Stimulated activated memory B cell treated with anti-CD40 and anti-IgM and Interleukin-4, amounts not matched to agents 10 μg/mL and 1 μg/mL and 100 μg/mL, for 72 hours (primary cell): ENCODE measurements at regions not wholly inside any gene's neighbourhood (a gene's known extent, or its start where the extent isn't known, plus 50 kb on each side); places are given as distances from the start of the nearest gene placed in this dataset.

Experiments used
- ATAC-seq: fragments of 150-1000 bp; cut with Tn5 transposase; 2 replicates; pipeline ENCODE4 v1.10.0; 2021
- H3K27ac Mint-ChIP-seq: one replicate; pipeline ENCODE4 v1.8.0; 2022; ENCODE audit warnings: mild to moderate bottlenecking, mixed read lengths
- H3K27me3 Mint-ChIP-seq: one replicate; pipeline ENCODE4 v1.8.0; 2022; ENCODE audit warnings: mixed read lengths
- H3K36me3 Mint-ChIP-seq: one replicate; pipeline ENCODE4 v1.8.0; 2022; ENCODE audit warnings: mixed read lengths
- H3K4me1 Mint-ChIP-seq: one replicate; pipeline ENCODE4 v1.8.0; 2022; ENCODE audit warnings: mixed read lengths
- H3K4me3 Mint-ChIP-seq: one replicate; pipeline ENCODE4 v1.8.0; 2022; ENCODE audit warnings: mild to moderate bottlenecking, moderate library complexity, mixed read lengths
- H3K9me3 Mint-ChIP-seq: one replicate; pipeline ENCODE4 v1.8.0; 2022; ENCODE audit warnings: mixed read lengths

GRCh38 chr2:20559277-20559676 is 91.6 kb downstream of the HS1BP3 start:
- Mint-ChIP-seq H3K36me3 (no peaks in the 10 kb centered on the region), H3K4me1 (peaks cover 10% of the 10 kb centered on the region), H3K9me3 (peaks cover 4% of the 10 kb centered on the region), H3K4me3 (no peak overlapping the region), H3K27me3 (peaks cover 51% of the 10 kb centered on the region), H3K27ac (no peak overlapping the region)
- no peak for ATAC-seq

- peaks cover 4% of the 10 kb centered on the region for H3K9me3 Mint-ChIP-seq
Observed at GRCh38 chr2:20560011-20560410, 90.9 kb downstream of the HS1BP3 start.

GRCh38 chr2:20560891-20561636 is 89.8 kb downstream of the HS1BP3 start:
- Mint-ChIP-seq H3K36me3 (no peaks in the 10 kb centered on the region), H3K4me3 (no peak overlapping the region), H3K9me3 (peaks cover 4% of the 10 kb centered on the region), H3K4me1 (peaks cover 4% of the 10 kb centered on the region), H3K27me3 (peaks cover 67% of the 10 kb centered on the region), H3K27ac (no peak overlapping the region)
- peak; percentile 4 for ATAC-seq

More at GRCh38 chr2:20560011-20560410, 90.9 kb downstream of the HS1BP3 start:
- H3K27ac Mint-ChIP-seq, result no peak overlapping the region
- H3K27me3 Mint-ChIP-seq, result peaks cover 58% of the 10 kb centered on the region
- H3K36me3 Mint-ChIP-seq, result no peaks in the 10 kb centered on the region
- no peak for ATAC-seq
- no peak overlapping the region for H3K4me3 Mint-ChIP-seq
- H3K4me1 Mint-ChIP-seq, result peaks cover 10% of the 10 kb centered on the region

GRCh38 chr2:20561637-20562454 is 89.1 kb downstream of the HS1BP3 start:
- H3K27me3 Mint-ChIP-seq, result peaks cover 75% of the 10 kb centered on the region
- no peaks in the 10 kb centered on the region for H3K36me3 Mint-ChIP-seq
- H3K27ac Mint-ChIP-seq, result no peak overlapping the region
- no peak overlapping the region for H3K4me3 Mint-ChIP-seq
- H3K9me3 Mint-ChIP-seq, result peaks cover 4% of the 10 kb centered on the region
- ATAC-seq, result no peak
- no peaks in the 10 kb centered on the region for H3K4me1 Mint-ChIP-seq

GRCh38 chr2:20562540-20563225 is 88.2 kb downstream of the HS1BP3 start:
- H3K27me3 Mint-ChIP-seq, result peaks cover 71% of the 10 kb centered on the region
- no peaks in the 10 kb centered on the region for H3K36me3 Mint-ChIP-seq
- H3K9me3 Mint-ChIP-seq, result peaks cover 4% of the 10 kb centered on the region
- no peak overlapping the region for H3K27ac Mint-ChIP-seq
- ATAC-seq, result no peak
- no peaks in the 10 kb centered on the region for H3K4me1 Mint-ChIP-seq
- no peak overlapping the region for H3K4me3 Mint-ChIP-seq

GRCh38 chr2:20563251-20563650 is 87.6 kb downstream of the HS1BP3 start:
- H3K27ac Mint-ChIP-seq, result no peak overlapping the region

GRCh38 chr2:20563833-20564232 is 87.1 kb downstream of the HS1BP3 start:
- H3K4me3 Mint-ChIP-seq, result no peak overlapping the region

More at GRCh38 chr2:20563251-20563650, 87.6 kb downstream of the HS1BP3 start:
- Mint-ChIP-seq H3K27me3 (peaks cover 65% of the 10 kb centered on the region), H3K4me1 (no peaks in the 10 kb centered on the region), H3K36me3 (no peaks in the 10 kb centered on the region), H3K9me3 (peaks cover 4% of the 10 kb centered on the region), H3K4me3 (no peak overlapping the region)
- ATAC-seq, result no peak

GRCh38 chr2:20565101-20565622 is 85.7 kb downstream of the HS1BP3 start:
- Mint-ChIP-seq H3K27ac (no peak overlapping the region), H3K4me1 (no peaks in the 10 kb centered on the region), H3K27me3 (peaks cover 49% of the 10 kb centered on the region), H3K36me3 (no peaks in the 10 kb centered on the region), H3K4me3 (no peak overlapping the region), H3K9me3 (no peaks in the 10 kb centered on the region)
- no peak for ATAC-seq

More at GRCh38 chr2:20563833-20564232, 87.1 kb downstream of the HS1BP3 start:
- no peak for ATAC-seq
- peaks cover 4% of the 10 kb centered on the region for H3K9me3 Mint-ChIP-seq
- H3K27ac Mint-ChIP-seq, result no peak overlapping the region
- H3K36me3 Mint-ChIP-seq, result no peaks in the 10 kb centered on the region
- no peaks in the 10 kb centered on the region for H3K4me1 Mint-ChIP-seq
- H3K27me3 Mint-ChIP-seq, result peaks cover 59% of the 10 kb centered on the region

GRCh38 chr2:20565623-20566236 is 85.2 kb downstream of the HS1BP3 start:
- H3K4me3 Mint-ChIP-seq, result no peak overlapping the region
- ATAC-seq, result no peak
- no peaks in the 10 kb centered on the region for H3K9me3 Mint-ChIP-seq
- no peak overlapping the region for H3K27ac Mint-ChIP-seq
- H3K27me3 Mint-ChIP-seq, result peaks cover 44% of the 10 kb centered on the region
- H3K4me1 Mint-ChIP-seq, result no peaks in the 10 kb centered on the region
- H3K36me3 Mint-ChIP-seq, result no peaks in the 10 kb centered on the region

- no peaks in the 10 kb centered on the region for H3K4me1 Mint-ChIP-seq
- no peak overlapping the region for H3K27ac Mint-ChIP-seq
- H3K9me3 Mint-ChIP-seq, result no peaks in the 10 kb centered on the region
- H3K36me3 Mint-ChIP-seq, result no peaks in the 10 kb centered on the region
- peaks cover 38% of the 10 kb centered on the region for H3K27me3 Mint-ChIP-seq
- no peak for ATAC-seq
- no peak overlapping the region for H3K4me3 Mint-ChIP-seq
Observed at GRCh38 chr2:20566331-20566730, 84.6 kb downstream of the HS1BP3 start.

- Mint-ChIP-seq H3K4me1 (no peaks in the 10 kb centered on the region), H3K4me3 (no peak overlapping the region), H3K9me3 (no peaks in the 10 kb centered on the region), H3K27me3 (peaks cover 32% of the 10 kb centered on the region), H3K36me3 (no peaks in the 10 kb centered on the region), H3K27ac (no peak overlapping the region)
- no peak for ATAC-seq
Observed at GRCh38 chr2:20567159-20567925, 83.6 kb downstream of the HS1BP3 start.
